A673 (cell line): ENCODE measurements at regions not wholly inside any gene's neighbourhood (a gene's known extent, or its start where the extent isn't known, plus 50 kb on each side); places are given as distances from the start of the nearest gene placed in this dataset.
A peak's percentile ranks its signal among the peaks of the same experiment; 100 is the strongest.

ENCODE experiments used
- BruUV-seq: library from RNA; stranded (reverse); fragments of 400-500 nt; replicated peaks from 2 replicates; lab custom pipeline; 2021; lab: Mats Ljungman, UMichigan
- CTCF ChIA-PET: fragments of 300-600 bp; sonication (Branson Sonifier 250); formaldehyde crosslinking; loops from one replicate; lab custom pipeline; 2022; ENCODE audit warnings: antibody characterized with exemption; lab: Charles Lee
- POLR2A ChIA-PET: fragments of 300-600 bp; sonication (Branson Sonifier 250); formaldehyde crosslinking; loops from one replicate; lab custom pipeline; 2022; ENCODE audit warnings: antibody characterized with exemption; ENCODE audit not compliant: low non-redundant PET; lab: Charles Lee
- DNase-seq: peaks from one replicate; pipeline ENCODE4 v3.0.0-alpha.2; 2015; ENCODE audit warnings: low spot score
- H3K27ac ChIP-seq: fragments of 200-600 bp; sonication (generic); 2 replicates; pipeline ENCODE4 v1.5.1; 2016; ENCODE audit warnings: mixed run types, low read depth, mild to moderate bottlenecking, mixed read lengths, antibody characterized with exemption, low read length; ENCODE audit not compliant: poor library complexity, severe bottlenecking
- H3K27me3 ChIP-seq: fragments of 200-600 bp; sonication (generic); replicated peaks from 2 replicates; pipeline ENCODE4 v1.6.1; 2017; ENCODE audit warnings: mixed run types, low read depth, mild to moderate bottlenecking, mixed read lengths, antibody characterized with exemption, low read length; ENCODE audit not compliant: insufficient read depth, poor library complexity
- H3K36me3 ChIP-seq: fragments of 200-600 bp; sonication (generic); 2 replicates; pipeline ENCODE4 v1.6.1; 2016; ENCODE audit warnings: mixed run types, mild to moderate bottlenecking, mixed read lengths, antibody characterized with exemption, low read length; ENCODE audit not compliant: insufficient read depth, poor library complexity, severe bottlenecking
- H3K4me1 ChIP-seq: fragments of 200-600 bp; sonication (generic); 2 replicates; pipeline ENCODE4 v1.6.1; 2017; ENCODE audit warnings: mixed run types, mild to moderate bottlenecking, mixed read lengths, antibody characterized with exemption, low read length; ENCODE audit not compliant: insufficient read depth, poor library complexity, severe bottlenecking
- H3K4me3 ChIP-seq: fragments of 200-600 bp; sonication (generic); 2 replicates; pipeline ENCODE4 v1.5.1; 2016; ENCODE audit warnings: low read depth, mixed run types, mild to moderate bottlenecking, mixed read lengths, low read length; ENCODE audit not compliant: poor library complexity, severe bottlenecking
- H3K9me3 ChIP-seq: fragments of 200-600 bp; sonication (generic); 2 replicates; pipeline ENCODE4 v1.6.1; 2016; ENCODE audit warnings: mixed run types, low read depth, mild to moderate bottlenecking, mixed read lengths, antibody characterized with exemption, low read length; ENCODE audit not compliant: poor library complexity, severe bottlenecking
- EZH2 ChIP-seq: fragments of 200-600 bp; sonication (generic); IDR thresholded peaks from 2 replicates; pipeline ENCODE4 v1.6.1; 2017; ENCODE audit warnings: borderline replicate concordance, low read depth, mild to moderate bottlenecking, mixed read lengths, antibody characterized with exemption, low read length; ENCODE audit not compliant: poor library complexity, severe bottlenecking
- intact Hi-C: fragments of 100-400 bp; cut with micrococcal nuclease; formaldehyde crosslinking; loops from one replicate; pipeline ENCODE4 v1.10.0; 2022; ENCODE audit not compliant: unreplicated experiment
- TF ChIP-seq, protein P1 (sequence below): fragments of 300-800, 200-600 bp; sonication (generic); conservative IDR thresholded peaks from 2 replicates; pipeline ENCODE4 v1.5.1; 2017; ENCODE audit warnings: low read depth, mild to moderate bottlenecking, antibody characterized with exemption, low read length, moderate library complexity, mixed read lengths

DNA sequence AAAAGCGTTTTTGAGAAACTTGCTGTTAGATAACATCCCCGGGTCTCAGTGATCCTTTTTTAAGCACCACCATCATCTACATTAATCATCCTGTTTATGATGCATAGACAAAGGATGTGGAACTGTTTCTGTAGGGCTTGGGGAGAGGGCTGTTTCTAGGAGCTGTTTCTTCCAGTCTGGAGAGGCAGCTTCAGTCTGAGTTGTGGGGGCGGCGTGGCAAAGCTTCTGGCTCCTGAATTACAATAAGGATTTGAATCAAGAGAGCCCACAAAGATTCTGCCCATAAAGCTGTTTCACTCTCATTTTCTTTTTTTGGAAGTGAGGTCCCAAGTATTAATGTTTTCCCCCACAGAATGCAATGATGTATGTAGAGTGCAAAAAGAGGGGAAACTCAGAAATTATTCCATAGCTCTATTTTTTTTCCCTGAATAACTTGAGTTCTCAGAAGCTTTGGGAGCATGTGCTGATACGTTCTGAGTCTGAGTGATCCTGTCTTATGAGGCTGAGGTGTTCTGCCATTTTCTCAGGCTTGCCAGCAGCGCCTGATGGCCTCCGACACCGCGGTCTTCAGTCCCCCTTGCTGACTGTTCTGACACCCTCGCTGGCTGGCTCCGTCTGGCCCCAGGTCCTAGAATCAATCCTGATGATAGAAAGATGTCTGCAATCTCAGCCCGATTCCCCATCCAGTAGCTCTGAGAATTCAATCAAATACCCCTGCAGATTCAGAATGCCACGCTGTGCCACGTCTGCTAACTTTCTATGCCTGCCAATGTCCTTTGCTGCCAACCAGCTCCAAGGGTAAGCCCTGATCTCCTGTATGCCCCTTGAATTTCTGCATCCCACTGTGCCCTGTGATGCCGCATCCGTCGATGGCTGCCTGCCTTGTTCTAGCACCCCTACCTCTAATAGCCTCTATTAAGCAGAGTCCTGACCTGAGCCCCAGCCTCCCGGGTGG lies 92.4 kb upstream of the AKT3 start:
- TF ChIP-seq EZH2 = no peak
- TF ChIP-seq, protein P1, sequence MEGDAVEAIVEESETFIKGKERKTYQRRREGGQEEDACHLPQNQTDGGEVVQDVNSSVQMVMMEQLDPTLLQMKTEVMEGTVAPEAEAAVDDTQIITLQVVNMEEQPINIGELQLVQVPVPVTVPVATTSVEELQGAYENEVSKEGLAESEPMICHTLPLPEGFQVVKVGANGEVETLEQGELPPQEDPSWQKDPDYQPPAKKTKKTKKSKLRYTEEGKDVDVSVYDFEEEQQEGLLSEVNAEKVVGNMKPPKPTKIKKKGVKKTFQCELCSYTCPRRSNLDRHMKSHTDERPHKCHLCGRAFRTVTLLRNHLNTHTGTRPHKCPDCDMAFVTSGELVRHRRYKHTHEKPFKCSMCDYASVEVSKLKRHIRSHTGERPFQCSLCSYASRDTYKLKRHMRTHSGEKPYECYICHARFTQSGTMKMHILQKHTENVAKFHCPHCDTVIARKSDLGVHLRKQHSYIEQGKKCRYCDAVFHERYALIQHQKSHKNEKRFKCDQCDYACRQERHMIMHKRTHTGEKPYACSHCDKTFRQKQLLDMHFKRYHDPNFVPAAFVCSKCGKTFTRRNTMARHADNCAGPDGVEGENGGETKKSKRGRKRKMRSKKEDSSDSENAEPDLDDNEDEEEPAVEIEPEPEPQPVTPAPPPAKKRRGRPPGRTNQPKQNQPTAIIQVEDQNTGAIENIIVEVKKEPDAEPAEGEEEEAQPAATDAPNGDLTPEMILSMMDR = no peak
- ChIA-PET CTCF (no interaction called here), POLR2A (no interaction called here)
- H3K9me3 ChIP-seq = no peaks in the 10 kb centered on the region
- no peaks in the 10 kb centered on the region for H3K36me3 ChIP-seq
- no TSS peak for BruUV-seq
- intact Hi-C loops = no loop called here
- no peaks in the 10 kb centered on the region for H3K27me3 ChIP-seq
- no peak for DNase-seq
- H3K4me1 ChIP-seq = no peaks in the 10 kb centered on the region
- no peak overlapping the region for H3K4me3 ChIP-seq
- H3K27ac ChIP-seq = no peak overlapping the region

DNA sequence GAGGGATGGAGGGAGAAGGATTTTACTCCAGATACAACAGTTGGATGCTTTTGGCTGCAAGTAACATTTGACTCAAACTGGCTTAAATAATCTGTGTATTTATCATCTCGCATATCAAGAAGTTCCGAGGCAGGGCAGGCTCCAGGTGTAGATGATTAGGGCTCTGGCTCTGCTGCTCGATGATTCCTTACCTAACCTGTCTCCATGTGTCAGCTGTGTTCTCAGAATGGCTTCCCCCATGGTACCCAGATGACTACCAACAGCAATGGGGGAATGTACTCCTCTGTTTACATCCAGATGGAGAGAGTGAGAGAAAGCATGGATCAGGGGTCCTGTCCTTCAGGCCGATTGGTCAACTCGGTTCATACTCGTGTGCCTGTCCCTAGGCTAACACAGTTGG lies 90.4 kb upstream of the AKT3 start:
- Histone ChIP-seq H3K9me3 (no peaks in the 10 kb centered on the region), H3K27ac (no peak overlapping the region), H3K36me3 (no peaks in the 10 kb centered on the region), H3K27me3 (no peaks in the 10 kb centered on the region), H3K4me1 (no peaks in the 10 kb centered on the region), H3K4me3 (no peak overlapping the region)
- CTCF ChIA-PET = no interaction called here
- intact Hi-C loops = no loop called here
- TF ChIP-seq, protein P1 = no peak
- no peak for TF ChIP-seq EZH2
- DNase-seq = no peak
- POLR2A ChIA-PET = no interaction called here
- no TSS peak for BruUV-seq

DNA sequence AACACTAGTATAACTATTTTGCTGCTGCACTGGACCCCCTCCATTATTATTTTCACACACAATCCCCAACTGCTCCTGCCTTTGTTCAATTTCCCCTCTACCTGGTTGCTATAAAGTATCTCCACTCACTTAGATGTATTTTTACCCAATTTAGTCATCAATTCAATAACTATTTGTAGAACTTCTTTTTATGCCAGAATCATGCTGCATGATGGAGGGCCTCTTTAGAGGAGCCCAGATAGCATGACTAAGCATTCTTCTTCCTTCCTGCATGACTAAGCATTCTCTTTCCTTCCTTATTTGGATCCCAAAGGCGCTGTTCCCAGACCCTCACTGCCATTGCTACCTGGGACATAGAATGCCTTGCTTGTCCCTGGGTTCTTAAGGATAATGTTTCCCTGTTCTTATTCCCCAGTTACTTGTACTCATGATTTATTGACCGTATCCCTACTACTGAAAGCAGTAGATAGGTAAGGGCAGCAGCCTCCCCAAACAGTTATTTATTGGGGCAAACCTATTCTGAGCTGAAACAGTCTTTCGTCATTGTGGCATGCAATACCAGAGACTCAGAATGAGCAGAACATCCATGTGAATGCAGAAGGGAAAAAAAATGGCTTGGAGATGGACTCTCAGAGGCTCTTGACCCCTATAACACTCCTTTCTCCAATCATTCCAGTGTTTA lies 89.3 kb upstream of the AKT3 start:
- CTCF ChIA-PET = no interaction called here
- Histone ChIP-seq H3K27me3 (no peaks in the 10 kb centered on the region), H3K9me3 (no peaks in the 10 kb centered on the region), H3K36me3 (no peaks in the 10 kb centered on the region), H3K4me3 (no peak overlapping the region), H3K27ac (no peak overlapping the region), H3K4me1 (no peaks in the 10 kb centered on the region)
- no TSS peak for BruUV-seq
- POLR2A ChIA-PET = no interaction called here
- intact Hi-C loops = no loop called here
- DNase-seq = peak; percentile 5
- TF ChIP-seq, protein P1 = no peak
- TF ChIP-seq EZH2 = no peak
